ENCODE measurements at regions not wholly inside any gene's neighbourhood (a gene's known extent, or its start where the extent isn't known, plus 50 kb on each side); places are given as distances from the start of the nearest gene placed in this dataset.

DNA sequence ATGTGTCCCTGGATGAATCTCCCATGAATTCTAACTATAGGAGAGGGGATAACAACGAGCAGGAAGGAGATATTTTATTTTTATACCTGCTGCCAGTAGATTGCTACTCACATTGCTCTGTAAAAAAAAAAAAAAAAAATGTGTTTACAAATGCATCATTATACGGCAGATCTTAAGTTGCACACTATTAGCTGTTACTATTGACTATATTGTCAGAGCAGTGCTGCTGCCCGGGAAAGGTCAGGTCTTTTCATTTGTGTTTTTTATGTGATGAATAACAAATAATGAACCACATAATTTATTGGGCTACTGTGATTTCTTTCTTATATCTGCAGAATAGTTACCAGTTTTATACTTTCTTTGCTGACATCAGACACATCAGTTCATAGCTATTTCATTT is 393.3 kb downstream of the C6orf118 start:
- peaks cover 7% of the 10 kb centered on the region; the same call in 1 of the 2 replicates for H3K4me1 ChIP-seq (ENCODE audit: insufficient read depth, low read length)
- no peak overlapping the region for H3K9ac ChIP-seq (ENCODE audit: low read depth, low read length)
- WGBS, result 100% methylated on average over 2 of the region's 3 CpGs
- H3K4me3 ChIP-seq (ENCODE audit: low read length), result no peak overlapping the region
- H3K36me3 ChIP-seq (ENCODE audit: insufficient read depth, low read length), result no peaks in the 10 kb centered on the region
- H3K27me3 ChIP-seq (ENCODE audit: insufficient read depth, low read length), result no peaks in the 10 kb centered on the region
- H3K27ac ChIP-seq (ENCODE audit: low read depth, low read length), result no peak overlapping the region
- H3K9me3 ChIP-seq (ENCODE audit: insufficient read depth, low read depth, low read length), result peaks cover 20% of the 10 kb centered on the region

DNA sequence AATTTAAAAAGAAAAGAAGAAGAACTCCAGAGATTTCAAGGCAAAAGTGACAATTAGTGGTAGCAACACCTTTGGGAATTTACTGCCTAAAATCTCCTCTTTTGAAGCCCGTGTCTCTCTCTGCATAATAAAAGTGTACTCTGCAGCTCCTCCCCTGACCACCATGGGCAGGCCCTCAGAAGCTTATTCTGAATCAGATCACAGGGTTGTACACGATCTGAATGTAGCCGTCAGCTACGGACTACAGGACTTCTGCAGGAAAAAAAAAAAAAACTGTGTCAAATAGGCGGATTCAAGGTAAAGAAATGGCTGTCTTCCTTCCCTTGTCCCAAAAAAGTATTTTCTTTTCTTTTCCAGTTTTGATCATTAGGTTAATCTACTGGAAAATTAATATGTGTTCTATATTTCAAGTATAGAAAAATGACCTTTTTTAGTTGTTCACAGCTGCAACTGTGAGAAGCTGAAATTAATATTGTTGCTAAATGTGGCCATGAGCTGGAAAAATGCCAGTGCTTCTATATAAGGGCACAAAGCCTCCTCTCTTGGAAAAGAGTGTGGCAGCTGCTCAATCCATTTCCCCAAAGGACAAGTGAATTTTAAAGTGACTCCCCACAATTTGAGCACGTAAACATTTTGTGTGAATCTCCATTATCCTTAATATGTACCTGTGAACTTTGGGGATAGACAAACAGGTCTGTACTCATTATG is 397.4 kb downstream of the C6orf118 start:
- Histone ChIP-seq H3K9me3 (ENCODE audit: insufficient read depth, low read depth, low read length) (no peaks in the 10 kb centered on the region), H3K4me3 (ENCODE audit: low read length) (no peak overlapping the region), H3K4me1 (ENCODE audit: insufficient read depth, low read length) (peaks cover 7% of the 10 kb centered on the region; the same call in 1 of the 2 replicates), H3K9ac (ENCODE audit: low read depth, low read length) (no peak overlapping the region), H3K27ac (ENCODE audit: low read depth, low read length) (no peak overlapping the region), H3K27me3 (ENCODE audit: insufficient read depth, low read length) (no peaks in the 10 kb centered on the region), H3K36me3 (ENCODE audit: insufficient read depth, low read length) (no peaks in the 10 kb centered on the region)
- 64% methylated on average over 6 of the region's 6 CpGs for WGBS

DNA sequence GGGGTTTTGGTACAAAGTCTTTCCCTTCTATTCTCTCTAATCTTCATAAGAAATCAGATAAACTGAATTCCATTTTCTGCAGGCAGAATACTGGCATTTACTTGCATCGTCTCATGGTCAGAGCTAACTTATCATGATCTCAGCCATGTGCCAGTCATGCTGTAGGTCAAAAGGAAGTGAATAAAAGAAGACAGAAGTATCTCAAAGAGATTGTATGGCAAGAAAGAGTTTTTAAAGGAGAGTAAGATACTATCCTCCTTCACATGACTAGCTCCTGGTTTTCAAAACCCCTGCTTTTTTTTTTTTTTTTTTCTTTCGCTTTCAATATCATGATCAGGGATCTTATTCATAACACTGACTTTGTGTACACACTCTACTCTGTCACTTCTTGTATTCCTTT is 398.3 kb downstream of the C6orf118 start:
- 96% methylated on average over 1 of the region's 2 CpGs for WGBS
- no peak overlapping the region for H3K27ac ChIP-seq (ENCODE audit: low read depth, low read length)
- H3K9ac ChIP-seq (ENCODE audit: low read depth, low read length), result no peak overlapping the region
- no peaks in the 10 kb centered on the region for H3K27me3 ChIP-seq (ENCODE audit: insufficient read depth, low read length)
- H3K4me1 ChIP-seq (ENCODE audit: insufficient read depth, low read length), result peaks cover 7% of the 10 kb centered on the region; the same call in 1 of the 2 replicates
- no peaks in the 10 kb centered on the region for H3K9me3 ChIP-seq (ENCODE audit: insufficient read depth, low read depth, low read length)
- no peaks in the 10 kb centered on the region for H3K36me3 ChIP-seq (ENCODE audit: insufficient read depth, low read length)
- no peak overlapping the region for H3K4me3 ChIP-seq (ENCODE audit: low read length)

GRCh38 chr6:164906766-164907165 is 402.6 kb downstream of the C6orf118 start:
- Histone ChIP-seq H3K4me3 (ENCODE audit: low read length) (no peak overlapping the region), H3K9ac (ENCODE audit: low read depth, low read length) (no peak overlapping the region), H3K4me1 (ENCODE audit: insufficient read depth, low read length) (peaks cover 3% of the 10 kb centered on the region; the same call in 1 of the 2 replicates), H3K9me3 (ENCODE audit: insufficient read depth, low read depth, low read length) (no peaks in the 10 kb centered on the region), H3K27me3 (ENCODE audit: insufficient read depth, low read length) (no peaks in the 10 kb centered on the region), H3K36me3 (ENCODE audit: insufficient read depth, low read length) (no peaks in the 10 kb centered on the region), H3K27ac (ENCODE audit: low read depth, low read length) (no peak overlapping the region)

DNA sequence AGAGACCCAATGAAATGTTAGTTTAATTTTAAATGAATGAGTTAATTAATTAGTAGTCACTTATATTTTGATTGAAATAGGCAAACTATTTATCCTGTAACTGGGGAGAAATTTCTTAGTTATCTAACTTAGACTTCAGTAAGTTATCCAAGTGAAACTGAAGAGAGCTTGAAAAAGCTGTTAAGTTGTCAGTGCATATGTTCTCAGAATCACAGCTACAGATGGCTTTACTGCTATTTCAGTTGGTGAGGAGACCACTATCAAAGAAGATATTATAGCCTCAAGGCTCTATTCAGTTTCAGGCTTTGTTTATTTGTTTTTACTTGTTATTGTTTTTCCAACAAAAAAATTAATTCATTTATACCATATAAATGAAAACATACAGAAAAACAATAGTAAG is 404.1 kb downstream of the C6orf118 start:
- Histone ChIP-seq H3K27ac (ENCODE audit: low read depth, low read length) (no peak overlapping the region), H3K9me3 (ENCODE audit: insufficient read depth, low read depth, low read length) (no peaks in the 10 kb centered on the region), H3K27me3 (ENCODE audit: insufficient read depth, low read length) (no peaks in the 10 kb centered on the region), H3K4me3 (ENCODE audit: low read length) (no peak overlapping the region), H3K36me3 (ENCODE audit: insufficient read depth, low read length) (no peaks in the 10 kb centered on the region), H3K4me1 (ENCODE audit: insufficient read depth, low read length) (no peaks in the 10 kb centered on the region), H3K9ac (ENCODE audit: low read depth, low read length) (no peak overlapping the region)

GRCh38 chr6:164898412-164898811 is 411.0 kb downstream of the C6orf118 start:
- Histone ChIP-seq H3K4me3 (ENCODE audit: low read length) (no peak overlapping the region), H3K9ac (ENCODE audit: low read depth, low read length) (no peak overlapping the region), H3K36me3 (ENCODE audit: insufficient read depth, low read length) (no peaks in the 10 kb centered on the region), H3K27ac (ENCODE audit: low read depth, low read length) (no peak overlapping the region), H3K27me3 (ENCODE audit: insufficient read depth, low read length) (no peaks in the 10 kb centered on the region), H3K4me1 (ENCODE audit: insufficient read depth, low read length) (no peaks in the 10 kb centered on the region), H3K9me3 (ENCODE audit: insufficient read depth, low read depth, low read length) (no peaks in the 10 kb centered on the region)
- 100% methylated on average over 1 of the region's 2 CpGs for WGBS

DNA sequence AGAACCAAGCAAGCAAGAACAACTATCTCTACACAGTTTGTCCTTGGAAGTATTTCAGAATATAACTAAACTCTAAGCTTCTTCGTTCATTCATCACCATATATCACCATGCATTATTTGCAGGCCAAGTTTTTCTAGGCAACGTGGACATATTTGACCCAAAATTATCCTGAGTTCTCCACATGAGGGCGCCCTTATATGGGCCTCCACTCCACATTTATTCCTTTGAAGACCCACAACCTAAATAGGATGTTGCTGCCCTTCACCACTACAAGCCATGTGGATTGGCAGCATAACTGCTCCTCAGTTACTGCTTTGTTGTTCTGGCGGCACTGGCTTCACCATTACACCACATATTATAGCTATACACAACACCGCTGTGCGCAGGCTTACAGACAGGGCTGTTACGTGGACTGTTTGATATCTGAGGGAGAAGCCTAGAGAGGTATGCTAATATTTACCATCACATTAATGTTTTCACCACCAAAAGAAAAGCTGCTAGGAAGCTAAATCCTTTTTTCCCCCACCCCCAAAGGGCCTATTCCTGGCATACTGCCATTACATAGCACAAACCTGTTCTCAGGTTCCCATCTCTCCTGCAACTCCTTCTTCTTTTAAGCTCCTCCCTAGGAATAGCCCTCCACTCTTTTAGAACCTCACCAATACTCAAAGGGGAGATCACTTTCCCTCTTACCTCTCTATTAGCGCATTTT is 411.7 kb downstream of the C6orf118 start:
- no peak overlapping the region for H3K4me3 ChIP-seq (ENCODE audit: low read length)
- WGBS, result 85% methylated on average over 7 of the region's 8 CpGs
- H3K9ac ChIP-seq (ENCODE audit: low read depth, low read length), result no peak overlapping the region
- H3K4me1 ChIP-seq (ENCODE audit: insufficient read depth, low read length), result no peaks in the 10 kb centered on the region
- H3K27ac ChIP-seq (ENCODE audit: low read depth, low read length), result no peak overlapping the region
- H3K27me3 ChIP-seq (ENCODE audit: insufficient read depth, low read length), result no peaks in the 10 kb centered on the region
- H3K9me3 ChIP-seq (ENCODE audit: insufficient read depth, low read depth, low read length), result no peaks in the 10 kb centered on the region
- no peaks in the 10 kb centered on the region for H3K36me3 ChIP-seq (ENCODE audit: insufficient read depth, low read length)

DNA sequence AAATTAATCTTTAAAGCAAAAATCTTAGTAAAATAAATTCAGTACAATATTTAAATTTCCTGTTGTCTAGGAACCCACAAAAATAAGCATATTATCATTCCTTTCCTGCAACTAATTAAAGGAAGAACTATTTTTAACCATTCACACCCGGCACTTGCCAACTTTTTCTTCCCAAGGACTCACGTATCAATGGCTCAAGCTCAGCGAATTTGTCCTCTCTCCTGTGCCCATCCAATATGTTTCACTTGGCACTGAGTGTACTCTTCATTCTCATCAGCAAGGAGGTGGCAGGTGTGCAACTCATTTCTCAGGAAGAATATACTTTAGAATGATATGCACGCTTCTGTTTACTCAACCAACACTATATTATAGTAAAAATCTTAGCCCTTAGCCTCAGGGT is 419.4 kb downstream of the C6orf118 start:
- Histone ChIP-seq H3K36me3 (ENCODE audit: insufficient read depth, low read length) (no peaks in the 10 kb centered on the region), H3K27ac (ENCODE audit: low read depth, low read length) (no peak overlapping the region), H3K4me3 (ENCODE audit: low read length) (no peak overlapping the region), H3K4me1 (ENCODE audit: insufficient read depth, low read length) (no peaks in the 10 kb centered on the region; the same call in 1 of the 2 replicates), H3K9ac (ENCODE audit: low read depth, low read length) (no peak overlapping the region), H3K27me3 (ENCODE audit: insufficient read depth, low read length) (no peaks in the 10 kb centered on the region), H3K9me3 (ENCODE audit: insufficient read depth, low read depth, low read length) (no peaks in the 10 kb centered on the region)
- WGBS, result 95% methylated on average over 4 of the region's 4 CpGs

DNA sequence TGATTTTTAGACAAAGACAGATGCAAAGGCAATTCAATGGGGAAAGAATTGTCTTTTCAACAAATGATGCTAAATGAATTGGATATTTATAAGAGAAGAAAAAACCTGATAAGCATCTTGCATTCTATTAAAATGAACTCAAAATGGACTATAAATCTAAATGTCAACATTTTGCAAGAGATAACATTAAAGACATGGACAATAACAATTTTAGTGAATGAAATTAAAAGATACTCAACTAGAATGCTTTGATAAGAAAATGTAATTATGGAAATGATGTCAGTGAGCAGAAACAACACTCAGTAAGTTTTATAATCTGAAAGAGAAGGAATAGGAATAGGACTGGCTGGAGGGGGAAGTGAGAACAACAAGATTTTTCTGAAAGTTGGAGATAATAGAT is 421.7 kb downstream of the C6orf118 start:
- H3K9ac ChIP-seq (ENCODE audit: low read depth, low read length), result no peak overlapping the region
- no peaks in the 10 kb centered on the region for H3K36me3 ChIP-seq (ENCODE audit: insufficient read depth, low read length)
- no peaks in the 10 kb centered on the region for H3K9me3 ChIP-seq (ENCODE audit: insufficient read depth, low read depth, low read length)
- H3K4me3 ChIP-seq (ENCODE audit: low read length), result no peak overlapping the region
- H3K4me1 ChIP-seq (ENCODE audit: insufficient read depth, low read length), result peaks cover 1% of the 10 kb centered on the region; the same call in 1 of the 2 replicates
- H3K27ac ChIP-seq (ENCODE audit: low read depth, low read length), result no peak overlapping the region
- H3K27me3 ChIP-seq (ENCODE audit: insufficient read depth, low read length), result no peaks in the 10 kb centered on the region

GRCh38 chr6:164882236-164882635 is 427.2 kb downstream of the C6orf118 start:
- peaks cover 12% of the 10 kb centered on the region; the same call in 1 of the 2 replicates for H3K4me1 ChIP-seq (ENCODE audit: insufficient read depth, low read length)
- no peaks in the 10 kb centered on the region for H3K36me3 ChIP-seq (ENCODE audit: insufficient read depth, low read length)
- no peak overlapping the region for H3K9ac ChIP-seq (ENCODE audit: low read depth, low read length)
- H3K9me3 ChIP-seq (ENCODE audit: insufficient read depth, low read depth, low read length), result no peaks in the 10 kb centered on the region
- no peak overlapping the region for H3K27ac ChIP-seq (ENCODE audit: low read depth, low read length)
- no peak overlapping the region for H3K4me3 ChIP-seq (ENCODE audit: low read length)
- H3K27me3 ChIP-seq (ENCODE audit: insufficient read depth, low read length), result no peaks in the 10 kb centered on the region

- Histone ChIP-seq H3K9ac (ENCODE audit: low read depth, low read length) (no peak overlapping the region), H3K27ac (ENCODE audit: low read depth, low read length) (no peak overlapping the region), H3K9me3 (ENCODE audit: insufficient read depth, low read depth, low read length) (no peaks in the 10 kb centered on the region), H3K27me3 (ENCODE audit: insufficient read depth, low read length) (no peaks in the 10 kb centered on the region), H3K4me3 (ENCODE audit: low read length) (no peak overlapping the region), H3K36me3 (ENCODE audit: insufficient read depth, low read length) (no peaks in the 10 kb centered on the region), H3K4me1 (ENCODE audit: insufficient read depth, low read length) (no peaks in the 10 kb centered on the region)
- 87% methylated on average over 2 of the region's 2 CpGs for WGBS
Observed at GRCh38 chr6:164871783-164872182, 437.6 kb downstream of the C6orf118 start.

Data from HUES64 (cell line).